Activated T-helper 1 cell treated with Interleukin-2 at 50 U/mL for 16 hours (primary cell): ENCODE measurements at regions not wholly inside any gene's neighbourhood (a gene's known extent, or its start where the extent isn't known, plus 50 kb on each side); places are given as distances from the start of the nearest gene placed in this dataset.

Experiments used
- DNase-seq: peaks from one replicate; pipeline ENCODE4 v3.0.0-alpha.2; 2020; ENCODE audit warnings: low read depth

DNA sequence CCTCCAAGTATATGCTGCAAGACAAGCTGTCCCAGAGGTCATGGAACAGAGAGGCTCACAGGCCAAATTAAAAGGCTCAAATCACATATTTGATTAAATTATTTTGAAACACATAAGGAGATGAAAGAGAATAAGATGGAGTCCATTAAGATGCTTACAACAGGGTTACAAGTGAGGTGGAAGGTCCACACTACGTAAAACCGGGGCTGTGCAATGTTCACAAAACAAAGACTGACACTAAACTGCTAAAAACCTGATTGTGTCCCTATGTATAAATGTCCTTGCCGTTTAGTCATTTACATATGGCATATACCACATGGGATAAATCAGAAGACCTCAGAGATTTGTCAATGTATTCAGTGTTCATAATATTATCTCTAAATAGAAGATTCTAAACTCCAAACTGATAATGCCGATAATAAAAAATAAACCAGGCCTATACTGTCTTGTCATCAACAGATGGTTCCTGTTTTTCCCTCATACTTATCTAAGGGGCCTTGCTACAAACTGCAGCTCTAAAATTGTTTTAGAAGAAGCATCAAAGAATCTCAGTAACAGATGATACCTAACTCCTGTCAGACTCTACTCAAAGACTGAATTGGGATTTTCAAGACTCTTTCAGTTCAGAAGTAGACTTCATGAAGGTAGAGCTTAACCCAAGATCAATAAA, 51.8 kb upstream of the RIPOR2 start:
- no peak for DNase-seq

DNA sequence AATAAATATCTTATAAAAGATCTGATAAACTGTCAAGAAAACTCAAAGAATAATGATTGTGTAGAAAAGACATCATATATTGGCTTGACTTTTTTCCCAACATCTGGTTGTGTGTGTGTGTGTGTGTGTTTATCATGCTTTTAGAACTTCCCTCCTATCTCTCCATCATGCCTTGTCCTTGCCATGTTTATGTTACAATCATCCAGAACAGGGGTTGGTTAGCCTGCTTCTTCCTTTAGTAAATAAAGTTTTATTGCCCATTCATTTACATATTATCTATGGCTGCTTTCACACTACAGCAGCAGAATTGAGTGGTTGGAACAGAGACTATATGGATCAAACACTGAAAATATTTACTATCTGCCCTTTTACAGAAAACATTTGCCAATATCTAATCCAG, 52.8 kb upstream of the RIPOR2 start:
- DNase-seq, result no peak

DNA sequence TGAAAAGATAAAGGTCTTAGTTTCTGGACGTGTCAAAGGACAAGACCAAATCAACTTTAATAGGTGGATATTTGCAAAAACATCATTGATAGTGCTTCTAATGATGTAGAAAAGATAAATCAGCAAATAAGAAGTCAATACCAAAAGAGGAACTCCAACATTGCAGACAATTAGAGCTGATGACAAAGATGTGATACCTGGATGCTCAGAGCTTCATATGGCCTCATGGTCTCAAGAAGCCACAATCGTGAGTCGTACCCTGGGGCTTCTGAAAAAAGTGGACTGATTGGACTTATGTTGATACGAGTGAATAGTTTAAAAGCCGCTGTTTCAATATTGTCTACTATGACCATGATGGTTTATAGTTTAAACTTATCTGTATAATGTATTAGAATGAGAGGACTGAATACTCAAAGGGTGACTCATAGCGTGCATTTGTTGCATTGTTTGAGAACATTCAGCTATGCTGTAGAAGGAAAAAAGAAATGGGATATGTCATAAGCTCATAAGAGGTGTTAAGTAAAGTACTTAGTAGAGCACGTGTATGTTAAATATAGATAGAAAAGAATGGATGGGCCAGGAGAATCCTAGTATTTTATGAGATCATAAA, 54.6 kb upstream of the RIPOR2 start:
- no peak for DNase-seq

DNA sequence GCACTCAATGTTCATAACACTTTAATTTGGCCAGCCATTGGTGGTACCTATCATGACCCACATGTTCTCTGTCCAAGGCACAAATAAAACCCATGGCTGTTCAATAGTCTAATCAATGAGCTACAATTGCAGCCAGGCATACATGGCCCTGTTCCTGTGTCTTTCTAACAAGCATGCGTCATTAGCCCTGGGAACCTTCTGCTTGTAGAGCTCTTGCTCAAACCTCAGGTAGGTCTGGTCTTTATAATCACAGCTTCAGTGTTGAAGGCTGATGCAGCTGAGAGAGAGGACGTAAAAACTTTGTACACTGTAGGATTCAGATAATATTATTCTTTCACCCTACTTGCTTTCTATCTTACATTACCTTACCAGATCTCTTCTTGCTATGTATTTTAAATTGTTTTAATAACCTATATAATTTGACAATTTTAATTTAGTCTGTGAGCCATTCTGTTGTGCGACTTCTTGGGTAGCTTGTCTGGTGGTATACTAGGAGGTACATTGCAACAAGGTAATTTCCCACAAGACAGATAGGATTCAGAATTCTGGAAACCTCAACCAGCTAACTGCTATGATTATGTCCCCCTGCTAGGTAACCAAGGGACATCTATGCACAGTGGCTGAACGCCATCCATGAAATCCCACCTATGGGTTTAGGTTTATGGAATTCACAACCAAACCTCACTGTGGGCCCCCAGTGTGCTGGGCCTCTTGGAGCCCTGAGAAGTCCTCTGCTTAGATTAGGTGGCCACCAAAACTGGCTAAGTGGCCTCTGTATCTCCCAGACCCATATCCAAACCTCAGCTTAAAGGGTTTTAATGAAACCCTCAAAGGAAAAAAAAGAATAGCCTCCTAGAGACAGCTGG, 55.4 kb upstream of the RIPOR2 start:
- no peak for DNase-seq

DNA sequence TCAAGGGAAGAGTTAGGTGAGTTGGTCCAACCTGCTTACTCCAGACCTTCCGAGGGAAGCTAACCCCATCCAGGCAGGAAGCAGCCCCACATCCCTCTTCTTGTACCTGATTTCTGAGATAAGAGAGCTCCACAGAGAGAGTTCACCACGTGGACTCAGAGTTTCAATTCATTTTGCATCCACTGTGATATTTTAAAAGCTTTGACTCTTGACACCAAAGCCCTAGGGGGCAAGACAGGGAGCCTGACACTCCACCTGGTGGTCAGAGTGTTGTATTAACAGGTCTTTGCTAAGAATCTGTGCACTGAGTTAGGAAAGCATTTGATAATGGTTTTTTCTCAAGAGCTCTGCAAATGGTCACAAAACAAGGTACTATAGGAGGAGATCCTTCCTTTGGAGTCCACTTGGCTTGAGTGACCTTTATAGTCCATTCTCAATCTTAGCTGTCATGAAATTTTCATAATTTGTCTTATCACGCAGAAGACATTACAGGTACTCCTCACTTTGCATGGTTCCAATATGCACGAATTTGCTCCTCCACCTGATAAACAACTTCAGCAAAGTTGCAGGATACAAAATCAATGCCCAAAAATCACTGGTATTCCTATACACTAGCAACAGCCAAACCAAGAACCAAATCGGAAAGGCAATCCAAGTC, 56.2 kb upstream of the RIPOR2 start:
- DNase-seq, result peak; percentile 54

DNA sequence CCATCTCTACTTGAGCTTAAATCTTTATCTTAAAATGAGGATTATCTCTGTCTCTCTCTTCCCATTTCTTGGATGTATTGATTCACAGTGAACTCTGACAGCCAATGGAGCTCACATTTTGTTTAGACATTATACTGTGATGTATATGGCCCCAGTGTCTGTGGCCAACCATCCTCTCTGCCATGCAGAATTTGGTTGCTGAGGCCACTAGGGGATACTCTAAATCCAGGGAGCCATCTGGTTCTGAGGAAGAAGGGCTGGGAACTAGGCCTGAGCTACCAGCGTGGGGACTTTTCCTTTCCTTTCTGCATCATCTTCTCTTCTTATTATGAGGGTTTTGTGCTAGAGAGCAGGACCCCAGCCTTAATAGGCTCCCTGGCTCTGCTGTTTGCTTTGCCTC, 59.1 kb upstream of the RIPOR2 start:
- DNase-seq, result no peak

DNA sequence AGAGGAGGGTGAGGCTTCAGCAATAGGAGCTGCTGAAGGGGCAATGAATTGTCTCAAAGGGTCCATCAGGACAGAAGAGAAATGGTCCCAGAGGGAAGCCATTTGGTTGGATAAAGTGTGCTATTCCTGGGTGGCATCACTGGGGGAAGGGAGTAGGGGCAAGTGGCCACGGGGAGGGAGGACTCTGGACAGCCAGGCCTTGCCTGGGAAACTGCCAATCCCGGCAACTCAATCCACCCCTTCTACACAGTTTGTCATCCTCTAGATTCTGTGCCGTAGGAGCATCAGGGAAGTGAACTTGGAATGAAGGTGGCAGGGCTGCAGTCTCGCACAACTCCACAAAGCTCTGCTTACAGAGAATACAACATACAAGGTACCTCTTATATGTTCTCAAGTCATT, 59.5 kb upstream of the RIPOR2 start:
- no peak for DNase-seq

DNA sequence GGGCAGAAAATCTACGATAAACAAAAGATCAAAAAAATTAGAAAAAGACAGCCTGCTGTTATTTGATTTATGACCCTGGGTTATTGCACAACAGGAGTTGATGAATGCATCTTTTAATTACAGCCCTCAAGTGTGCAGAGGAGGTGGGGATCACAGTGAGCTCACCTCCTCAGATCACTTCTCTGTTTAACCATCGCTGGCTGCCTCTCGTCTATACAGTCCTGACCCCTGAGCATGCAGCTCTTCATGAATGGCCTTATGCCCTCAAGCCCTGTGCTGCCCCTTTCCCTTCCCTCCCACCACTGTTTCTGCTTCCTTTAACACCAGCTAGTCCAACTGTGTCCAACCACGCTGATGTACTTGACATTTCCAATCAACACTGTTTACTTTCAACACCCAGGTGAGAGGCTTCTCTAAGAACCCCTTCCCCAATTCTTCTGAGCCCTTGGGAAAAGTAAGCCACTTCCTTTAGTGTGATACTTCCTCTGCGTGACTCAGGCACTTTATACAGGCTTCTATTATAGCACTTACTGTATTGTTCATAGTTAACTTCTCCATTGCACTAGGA, 60.6 kb upstream of the RIPOR2 start:
- DNase-seq, result no peak

DNA sequence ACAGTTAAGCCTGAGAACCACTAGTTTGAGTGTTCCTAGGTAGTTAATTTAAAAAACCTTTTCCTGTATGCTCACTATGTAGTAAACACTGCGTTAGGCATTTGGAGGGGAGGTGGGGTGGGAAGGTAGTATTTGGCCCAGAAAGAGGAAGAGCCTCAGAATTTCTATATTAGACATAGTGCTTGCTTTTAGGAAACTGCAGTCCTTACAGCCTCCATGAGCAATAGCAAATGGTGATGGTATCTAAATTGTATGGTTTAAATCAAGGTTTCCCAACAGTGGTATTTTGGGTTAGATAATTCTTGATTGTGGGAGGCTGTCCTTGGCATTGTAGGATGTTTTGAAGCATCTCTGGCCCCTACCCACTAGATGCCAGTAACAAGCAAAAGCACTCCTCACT, 61.5 kb upstream of the RIPOR2 start:
- no peak for DNase-seq

DNA sequence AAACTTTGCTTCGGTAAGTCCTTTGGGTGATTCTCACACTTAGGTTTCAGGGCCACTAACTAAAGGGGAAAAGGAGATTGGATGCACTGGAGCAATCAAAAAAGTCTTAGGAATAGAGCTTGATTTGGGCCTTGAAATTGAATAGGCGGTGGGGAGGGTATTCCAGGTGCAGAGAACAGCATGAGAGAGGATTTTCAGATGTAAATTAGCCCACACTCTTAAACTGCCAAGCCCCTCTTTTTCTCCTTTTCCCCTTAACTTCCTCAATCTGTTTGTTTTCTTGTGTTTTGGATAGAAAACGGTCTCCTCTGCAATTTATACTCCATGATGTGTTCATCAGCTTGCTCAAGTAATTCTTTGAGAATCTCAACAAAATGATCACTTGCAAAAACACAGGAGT, 62.1 kb upstream of the RIPOR2 start:
- DNase-seq, result no peak

DNA sequence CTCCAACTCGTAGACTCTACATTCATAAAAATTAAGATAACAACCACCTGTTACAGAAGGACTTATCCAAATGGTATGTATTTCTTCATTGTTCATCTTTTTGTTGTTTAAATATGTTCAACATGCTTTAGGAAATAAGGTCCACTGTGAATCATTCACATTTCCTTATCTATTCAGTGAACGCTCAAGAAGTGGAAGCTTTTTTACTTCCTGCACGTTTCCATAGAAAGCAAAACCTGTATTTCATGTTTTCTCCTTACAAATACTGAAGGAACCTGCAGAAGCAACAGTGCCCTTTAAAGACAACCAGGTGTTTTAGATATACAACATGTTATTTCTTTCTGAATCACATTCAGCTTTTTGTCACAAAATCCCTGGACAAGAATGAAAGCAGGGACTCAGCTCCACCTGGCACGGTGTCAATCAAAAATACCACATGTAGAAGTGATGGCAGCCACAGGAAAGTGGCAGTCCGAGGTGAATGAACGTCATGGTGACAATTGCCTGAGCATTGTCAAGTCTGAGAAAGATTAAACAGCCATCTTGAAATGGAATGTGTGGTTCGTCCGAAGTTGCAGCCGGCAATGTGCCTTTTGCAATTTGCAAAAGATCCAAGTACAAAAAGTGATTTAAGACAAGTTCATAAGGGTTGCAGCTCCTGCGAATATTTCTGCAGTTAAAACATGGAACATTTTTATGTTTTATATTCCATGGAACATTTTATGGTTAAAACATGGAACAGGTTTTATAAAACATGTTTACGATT, 66.7 kb upstream of the RIPOR2 start:
- no peak for DNase-seq

DNA sequence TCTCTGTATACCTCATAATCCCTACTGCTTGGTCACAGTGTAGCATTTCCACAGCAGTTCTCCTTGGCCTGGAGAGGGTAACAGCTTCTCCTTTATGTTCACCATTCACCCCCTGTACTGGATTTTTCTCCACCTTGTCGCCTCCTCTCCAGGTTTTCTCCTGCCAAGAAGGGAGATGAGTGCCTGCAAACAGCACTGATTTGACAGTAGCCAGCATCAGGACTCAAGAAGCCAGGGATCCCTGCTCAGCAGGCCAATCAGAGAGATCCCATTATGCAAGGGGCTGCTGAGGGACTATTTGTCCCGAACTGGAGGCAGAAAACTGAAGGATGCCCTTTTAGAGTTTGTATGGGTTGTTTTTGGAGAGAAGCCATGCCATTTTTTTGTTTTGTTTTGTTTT, 68.6 kb upstream of the RIPOR2 start:
- no peak for DNase-seq

DNA sequence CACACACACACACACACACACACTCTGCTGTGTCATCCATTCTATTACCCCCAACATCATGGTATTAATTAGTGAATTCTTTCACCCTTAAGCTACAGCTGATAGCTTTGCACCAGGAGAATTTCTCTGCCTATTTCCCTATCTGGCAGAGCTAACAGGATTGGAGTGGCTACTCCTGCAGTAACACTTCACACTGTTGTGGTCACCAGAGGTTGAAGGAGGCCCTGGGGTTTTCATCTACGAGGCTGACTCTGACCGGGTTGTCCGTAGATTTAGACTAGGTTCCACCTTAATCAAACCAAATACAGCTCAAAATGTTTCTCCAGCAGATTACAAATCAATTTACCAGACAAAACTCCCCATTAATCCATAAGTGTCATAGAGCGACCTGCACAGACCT, 69.2 kb upstream of the RIPOR2 start:
- no peak for DNase-seq

DNA sequence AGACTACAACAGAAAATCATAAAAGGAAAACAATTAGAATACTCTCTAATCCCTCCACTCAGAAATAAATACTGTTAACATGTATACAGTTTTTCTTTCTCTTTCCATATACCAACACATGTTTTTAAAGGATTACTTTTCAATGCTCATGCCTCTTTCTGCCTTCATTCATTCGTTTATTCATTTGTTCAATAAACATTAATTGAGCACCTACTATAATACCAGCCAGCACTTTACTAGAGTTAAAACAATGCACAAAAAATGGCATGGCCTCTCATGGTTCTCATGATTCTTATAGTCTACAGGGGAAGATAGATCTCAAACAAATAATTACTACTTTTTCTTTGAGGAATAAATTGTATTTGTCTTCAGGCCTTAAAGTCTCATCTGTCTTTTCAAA, 70.3 kb upstream of the RIPOR2 start:
- DNase-seq, result no peak

DNA sequence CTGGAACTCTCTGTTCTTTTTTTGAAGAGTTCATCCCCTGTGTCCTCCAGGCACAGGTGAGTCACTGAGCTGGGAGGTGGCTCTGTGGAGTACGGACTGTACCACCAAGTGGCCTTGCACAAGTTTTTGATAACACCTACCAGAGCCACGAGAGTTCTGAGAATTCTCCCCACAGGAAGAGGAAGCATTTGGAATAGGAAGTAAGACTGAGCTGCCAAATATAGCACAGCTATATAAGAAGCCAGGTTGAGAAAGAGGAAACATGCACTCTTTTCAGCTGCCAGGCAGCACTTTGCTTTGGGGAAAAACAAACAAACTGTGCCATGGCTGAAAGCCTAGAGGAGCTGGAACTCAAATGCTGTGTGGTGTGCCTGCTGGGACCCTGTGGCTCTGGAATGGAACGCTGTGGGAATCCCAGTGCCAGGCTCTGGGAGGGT, 70.8 kb upstream of the RIPOR2 start:
- DNase-seq, result peak; percentile 25

DNA sequence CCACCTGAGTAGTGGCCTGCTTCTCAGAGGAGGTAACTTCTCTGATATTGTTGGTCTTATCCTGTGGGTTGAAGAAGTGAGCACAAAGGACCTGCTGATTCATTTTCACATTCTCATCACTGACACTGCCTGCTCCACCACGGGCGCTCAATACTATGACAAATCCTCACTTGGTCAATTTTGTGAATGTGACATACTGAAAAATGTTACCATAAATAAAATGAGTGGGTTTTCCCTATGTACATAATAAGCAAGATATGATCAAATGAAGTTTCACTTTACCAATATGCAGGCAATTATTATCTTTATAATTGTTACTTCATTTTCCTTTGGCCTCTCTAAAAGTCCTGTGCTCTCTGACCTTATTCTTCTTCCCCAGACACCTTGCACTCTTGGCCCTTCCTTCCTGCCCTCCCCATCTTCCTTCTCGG, 71.5 kb upstream of the RIPOR2 start:
- no peak for DNase-seq

DNA sequence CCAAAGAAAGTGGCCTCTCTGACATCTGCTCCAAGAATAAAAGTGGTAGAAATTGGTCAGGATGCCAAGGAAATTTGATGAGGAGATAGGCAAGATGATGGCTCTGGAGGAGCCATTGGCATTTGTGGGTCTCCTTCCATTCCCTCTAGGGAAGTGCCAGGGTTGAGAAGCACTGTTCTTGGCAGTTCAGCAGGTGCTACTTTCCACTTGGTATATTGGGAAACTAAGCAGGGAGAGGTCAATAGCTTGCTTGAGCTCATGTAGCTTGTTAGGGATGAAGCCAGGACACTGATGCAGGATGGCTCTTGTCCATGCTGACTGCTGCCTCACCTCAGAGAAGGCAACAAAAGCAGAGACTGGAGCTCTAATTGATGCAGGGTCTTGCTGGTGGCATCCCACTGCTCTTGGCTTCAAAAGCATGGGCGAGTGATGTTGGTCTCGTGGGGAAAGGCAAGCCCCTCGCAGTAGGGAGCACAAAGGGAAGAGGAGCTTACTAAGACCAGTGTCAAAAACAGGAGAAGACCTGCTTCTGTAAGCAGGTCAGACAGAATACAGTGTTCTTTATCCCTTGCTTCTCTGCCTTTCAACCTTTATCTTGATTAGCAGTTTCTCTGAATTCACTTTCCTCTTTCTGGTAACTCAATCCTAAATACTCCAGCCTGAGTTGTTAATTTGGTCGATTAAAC, 73.1 kb upstream of the RIPOR2 start:
- no peak for DNase-seq

DNA sequence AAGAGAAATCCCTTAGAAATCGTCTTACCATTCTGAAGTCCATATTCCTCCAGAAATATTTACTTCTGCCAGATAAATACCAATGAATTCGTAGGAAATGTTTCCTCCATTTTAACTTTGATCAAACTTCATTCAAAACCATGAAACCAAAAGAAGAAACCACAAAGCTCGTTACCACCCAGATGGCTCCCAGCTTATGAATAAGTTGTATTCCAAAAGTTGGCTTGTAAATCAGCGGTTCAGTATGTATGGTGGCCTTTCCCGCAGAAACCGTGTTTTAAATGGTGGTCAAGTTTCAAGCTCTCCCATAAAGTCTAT, 73.6 kb upstream of the RIPOR2 start:
- no peak for DNase-seq

DNA sequence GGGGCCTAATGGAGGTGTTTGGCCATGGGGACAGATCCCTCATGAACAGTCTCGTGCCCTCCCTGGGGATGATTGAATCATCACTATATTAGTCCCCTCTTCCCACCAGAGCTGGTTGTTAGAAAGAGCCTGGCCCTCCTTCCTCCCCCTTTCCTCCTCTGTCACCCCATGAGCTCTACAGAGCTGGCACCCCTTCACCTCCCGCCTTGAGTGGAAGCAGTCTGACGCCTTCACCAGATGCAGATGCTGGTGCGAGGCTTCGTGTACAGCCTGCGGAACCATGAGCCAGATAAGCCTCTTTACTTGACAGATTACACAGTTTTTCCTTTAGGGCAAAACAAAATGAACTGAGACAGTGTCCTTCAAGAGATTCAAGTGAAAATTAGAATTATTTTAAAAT, 74.4 kb upstream of the RIPOR2 start:
- DNase-seq, result no peak

DNA sequence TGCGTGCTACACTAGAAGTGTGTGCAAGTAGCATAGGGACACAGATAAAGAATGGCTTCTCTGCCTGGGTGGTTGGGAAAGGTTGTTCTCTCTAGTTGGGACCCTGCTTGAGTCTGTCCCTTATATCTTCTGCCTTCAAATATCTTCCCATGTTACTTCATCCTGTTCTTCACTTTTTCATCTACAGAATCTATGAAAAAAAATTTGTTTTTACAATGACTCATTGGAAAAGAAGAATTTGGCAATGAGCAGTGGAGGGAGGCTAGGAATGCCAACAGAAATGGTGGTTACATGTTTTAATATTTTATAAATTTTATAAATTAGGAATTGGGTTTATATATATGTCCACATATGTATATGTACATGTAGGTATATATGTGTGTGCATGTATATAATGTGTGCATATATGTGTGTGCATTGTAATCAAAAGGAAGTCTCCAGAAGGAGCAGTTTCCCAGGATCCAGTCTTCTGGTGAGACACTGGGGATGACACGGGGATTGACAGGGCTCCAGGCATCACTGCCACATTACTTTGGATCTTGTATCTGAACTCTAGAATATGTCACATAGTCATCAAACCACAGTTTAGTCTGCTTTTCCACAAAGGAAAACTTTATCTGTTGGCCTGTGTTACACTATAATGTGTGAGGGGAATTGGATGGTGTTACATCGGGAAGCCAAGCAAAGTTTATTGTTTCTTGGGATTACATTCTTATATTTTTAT, 75.3 kb upstream of the RIPOR2 start:
- DNase-seq, result no peak

DNA sequence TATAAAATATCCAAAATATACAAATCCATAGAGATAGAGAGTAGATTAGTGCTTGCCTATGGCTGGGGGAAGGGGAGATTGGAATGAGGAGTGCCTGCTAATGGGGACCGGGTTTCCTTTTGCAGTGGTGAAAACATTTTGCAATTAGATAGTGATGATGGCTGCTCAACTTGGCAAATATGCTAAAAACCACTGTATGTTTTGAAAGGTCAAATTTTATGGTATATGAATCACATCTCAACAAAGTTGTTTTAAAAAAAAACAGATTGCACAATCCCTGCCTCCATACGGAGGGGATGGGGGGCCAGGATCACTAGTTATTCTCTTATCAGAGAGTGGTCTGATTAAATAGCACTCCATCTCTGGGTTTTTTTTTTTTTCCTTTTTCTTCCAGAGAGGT, 76.9 kb upstream of the RIPOR2 start:
- DNase-seq, result no peak
